ENCODE measurements at regions not wholly inside any gene's neighbourhood (a gene's known extent, or its start where the extent isn't known, plus 50 kb on each side); places are given as distances from the start of the nearest gene placed in this dataset.
"Not testable (repeated sequence)": the region's sequence is repeated elsewhere in the genome, so short reads cannot be mapped to it uniquely, and the experiment has no call there.

GRCh38 chr18:59848002-59848401 is 51.8 kb upstream of the PMAIP1 start:
- Mint-ChIP-seq H3K27ac (peak overlapping the region; percentile 82), H3K4me3 (no peak overlapping the region), H3K4me1 (peaks cover 15% of the 10 kb centered on the region), H3K9me3 (no peaks in the 10 kb centered on the region), H3K27me3 (no peaks in the 10 kb centered on the region), H3K36me3 (no peaks in the 10 kb centered on the region)
- DNase-seq: no peak

- peaks cover 15% of the 10 kb centered on the region for H3K4me1 Mint-ChIP-seq
- H3K27ac Mint-ChIP-seq: peak overlapping the region; percentile 82
- H3K36me3 Mint-ChIP-seq, DNase-seq, H3K9me3 Mint-ChIP-seq, H3K27me3 Mint-ChIP-seq, H3K4me3 Mint-ChIP-seq: not testable (repeated sequence)
Measured at GRCh38 chr18:59847491-59847846, 52.3 kb upstream of the PMAIP1 start.

GRCh38 chr18:59846814-59847490 is 52.8 kb upstream of the PMAIP1 start:
- no peaks in the 10 kb centered on the region for H3K36me3 Mint-ChIP-seq
- peak overlapping the region; percentile 82 for H3K27ac Mint-ChIP-seq
- peaks cover 15% of the 10 kb centered on the region for H3K4me1 Mint-ChIP-seq

GRCh38 chr18:59842947-59843346 is 56.8 kb upstream of the PMAIP1 start:
- H3K9me3 Mint-ChIP-seq: no peaks in the 10 kb centered on the region
- peaks cover 11% of the 10 kb centered on the region for H3K4me1 Mint-ChIP-seq
- DNase-seq: no peak
- no peak overlapping the region for H3K27ac Mint-ChIP-seq
- no peaks in the 10 kb centered on the region for H3K27me3 Mint-ChIP-seq
- no peaks in the 10 kb centered on the region for H3K36me3 Mint-ChIP-seq
- no peak overlapping the region for H3K4me3 Mint-ChIP-seq

More at GRCh38 chr18:59846814-59847490, 52.8 kb upstream of the PMAIP1 start:
- Mint-ChIP-seq H3K27me3 (no peaks in the 10 kb centered on the region), H3K9me3 (no peaks in the 10 kb centered on the region), H3K4me3 (no peak overlapping the region)
- peak; percentile 68 for DNase-seq

GRCh38 chr18:59839931-59840685 is 59.7 kb upstream of the PMAIP1 start:
- Mint-ChIP-seq H3K27ac (no peak overlapping the region), H3K27me3 (no peaks in the 10 kb centered on the region), H3K9me3 (no peaks in the 10 kb centered on the region), H3K4me1 (no peaks in the 10 kb centered on the region), H3K4me3 (no peak overlapping the region), H3K36me3 (no peaks in the 10 kb centered on the region)
- DNase-seq: no peak

GRCh38 chr18:59839246-59839645 is 60.5 kb upstream of the PMAIP1 start:
- Mint-ChIP-seq H3K9me3 (no peaks in the 10 kb centered on the region), H3K27ac (no peak overlapping the region), H3K27me3 (no peaks in the 10 kb centered on the region), H3K4me3 (no peak overlapping the region), H3K36me3 (no peaks in the 10 kb centered on the region), H3K4me1 (no peaks in the 10 kb centered on the region)
- no peak for DNase-seq

GRCh38 chr18:59837586-59837985 is 62.2 kb upstream of the PMAIP1 start:
- DNase-seq: peak; percentile 19
- H3K9me3 Mint-ChIP-seq: no peaks in the 10 kb centered on the region
- no peaks in the 10 kb centered on the region for H3K36me3 Mint-ChIP-seq
- no peak overlapping the region for H3K27ac Mint-ChIP-seq
- H3K27me3 Mint-ChIP-seq: no peaks in the 10 kb centered on the region
- peaks cover 6% of the 10 kb centered on the region for H3K4me1 Mint-ChIP-seq
- H3K4me3 Mint-ChIP-seq: no peak overlapping the region

GRCh38 chr18:59835605-59836379 is 64.0 kb upstream of the PMAIP1 start:
- H3K36me3 Mint-ChIP-seq: no peaks in the 10 kb centered on the region
- no peaks in the 10 kb centered on the region for H3K27me3 Mint-ChIP-seq
- H3K4me1 Mint-ChIP-seq: peaks cover 6% of the 10 kb centered on the region
- H3K27ac Mint-ChIP-seq: no peak overlapping the region
- no peaks in the 10 kb centered on the region for H3K9me3 Mint-ChIP-seq
- DNase-seq: no peak
- no peak overlapping the region for H3K4me3 Mint-ChIP-seq

- Mint-ChIP-seq H3K4me1 (peaks cover 6% of the 10 kb centered on the region), H3K4me3 (no peak overlapping the region), H3K27ac (no peak overlapping the region), H3K36me3 (no peaks in the 10 kb centered on the region), H3K27me3 (no peaks in the 10 kb centered on the region), H3K9me3 (no peaks in the 10 kb centered on the region)
- DNase-seq: no peak
Measured at GRCh38 chr18:59834267-59834666, 65.5 kb upstream of the PMAIP1 start.

GRCh38 chr18:59833785-59834184 is 66.0 kb upstream of the PMAIP1 start:
- no peak overlapping the region for H3K27ac Mint-ChIP-seq
- H3K9me3 Mint-ChIP-seq: no peaks in the 10 kb centered on the region
- H3K36me3 Mint-ChIP-seq: no peaks in the 10 kb centered on the region
- no peak for DNase-seq
- H3K4me3 Mint-ChIP-seq: no peak overlapping the region
- H3K27me3 Mint-ChIP-seq: no peaks in the 10 kb centered on the region
- H3K4me1 Mint-ChIP-seq: peaks cover 6% of the 10 kb centered on the region

GRCh38 chr18:59823596-59824195 is 76.1 kb upstream of the PMAIP1 start:
- no peaks in the 10 kb centered on the region for H3K9me3 Mint-ChIP-seq
- H3K27ac Mint-ChIP-seq: no peak overlapping the region
- DNase-seq: peak; percentile 31
- peaks cover 30% of the 10 kb centered on the region for H3K27me3 Mint-ChIP-seq
- no peaks in the 10 kb centered on the region for H3K36me3 Mint-ChIP-seq
- H3K4me1 Mint-ChIP-seq: no peaks in the 10 kb centered on the region
- no peak overlapping the region for H3K4me3 Mint-ChIP-seq

GRCh38 chr18:59822612-59823550 is 76.9 kb upstream of the PMAIP1 start:
- Mint-ChIP-seq H3K4me1 (no peaks in the 10 kb centered on the region), H3K27me3 (peaks cover 30% of the 10 kb centered on the region), H3K36me3 (no peaks in the 10 kb centered on the region), H3K9me3 (no peaks in the 10 kb centered on the region), H3K27ac (no peak overlapping the region), H3K4me3 (no peak overlapping the region)
- DNase-seq: no peak

GRCh38 chr18:59821983-59822382 is 77.8 kb upstream of the PMAIP1 start:
- Mint-ChIP-seq H3K4me1 (no peaks in the 10 kb centered on the region), H3K27me3 (peaks cover 29% of the 10 kb centered on the region), H3K4me3 (no peak overlapping the region), H3K36me3 (no peaks in the 10 kb centered on the region), H3K27ac (no peak overlapping the region), H3K9me3 (no peaks in the 10 kb centered on the region)
- DNase-seq: no peak

- H3K27me3 Mint-ChIP-seq: peaks cover 17% of the 10 kb centered on the region
- DNase-seq: no peak
- H3K9me3 Mint-ChIP-seq: no peaks in the 10 kb centered on the region
- H3K4me1 Mint-ChIP-seq: no peaks in the 10 kb centered on the region
- H3K36me3 Mint-ChIP-seq: no peaks in the 10 kb centered on the region
- H3K4me3 Mint-ChIP-seq: no peak overlapping the region
- no peak overlapping the region for H3K27ac Mint-ChIP-seq
Measured at GRCh38 chr18:59820663-59821062, 79.1 kb upstream of the PMAIP1 start.
